ENCODE measurements at regions not wholly inside any gene's neighbourhood (a gene's known extent, or its start where the extent isn't known, plus 50 kb on each side); places are given as distances from the start of the nearest gene placed in this dataset.

DNA sequence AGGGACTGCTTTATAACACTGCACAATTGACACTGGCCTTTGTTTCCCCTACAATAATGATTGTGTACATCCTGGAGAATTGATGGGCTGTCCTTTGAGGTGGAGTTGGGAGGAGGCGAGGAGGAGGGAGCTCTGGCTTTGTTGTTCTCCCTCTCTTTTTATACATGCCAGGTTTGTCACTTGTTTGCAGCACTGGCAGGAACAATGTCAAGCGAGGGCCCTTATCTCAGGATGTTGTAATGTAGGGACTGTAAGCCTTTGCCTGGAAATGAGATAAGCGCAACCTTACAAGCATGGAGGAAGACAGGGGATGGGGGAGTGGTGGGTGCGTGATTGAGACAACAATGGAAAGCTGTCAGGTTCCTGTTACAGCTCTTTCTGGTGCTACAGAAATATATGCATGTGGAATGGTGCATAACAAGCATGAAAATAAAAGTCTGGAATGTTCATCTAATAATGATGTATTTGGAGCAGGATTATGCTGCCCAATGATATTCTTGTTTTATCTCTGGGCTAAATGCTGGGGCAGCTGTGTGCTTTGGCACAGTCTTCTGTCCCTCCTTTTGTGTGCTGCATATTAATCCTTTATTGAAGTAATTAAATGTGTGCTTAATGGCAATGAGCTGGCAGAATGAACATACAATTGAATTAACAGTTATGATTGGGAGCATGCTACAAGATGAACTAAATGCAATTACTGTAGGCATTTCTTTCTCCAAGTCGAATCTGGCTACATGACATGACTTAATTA lies 294.4 kb downstream of the GPAT3 start (continued):
- TF ChIP-seq FOXM1 (IDR thresholded peaks at IDR 0.05; ENCODE audit: low read depth) (no peak), FOXM1 (CRISPR knock-in tag; IDR thresholded peaks at IDR 0.05; ENCODE audit: low read depth) (no peak), MTF1 (CRISPR knock-in tag; IDR thresholded peaks at IDR 0.05; ENCODE audit: borderline replicate concordance) (no peak), RCOR1 (IDR thresholded peaks at IDR 0.05; ENCODE audit: borderline replicate concordance in 1 of 2, low read depth in 2 of 2, low read length in 2 of 2) (0 out of 4 replicates have a peak, but pooled peaks of 1 of the 2 experiments have one; percentile 49), SOX6 (IDR thresholded peaks at IDR 0.05) (peak; percentile 51; the same call in 1 of the 2 replicates), SMAD4 (CRISPR knock-in tag; conservative IDR thresholded peaks at IDR 0.05) (no peak), HDAC6 (IDR thresholded peaks at IDR 0.05; ENCODE audit: low read depth, low read length) (no peak), TFAM (CRISPR knock-in tag; conservative IDR thresholded peaks at IDR 0.05) (no peak), ESRRA (IDR thresholded peaks at IDR 0.05; ENCODE audit: borderline replicate concordance, low read depth) (no peak), HDAC8 (tag; IDR thresholded peaks at IDR 0.05) (no peak), NR2C1 (IDR thresholded peaks at IDR 0.05) (no peak), NR2C1 (tag; IDR thresholded peaks at IDR 0.05) (no peak), ZNF609 (CRISPR knock-in tag; IDR thresholded peaks at IDR 0.05; ENCODE audit: borderline replicate concordance) (no peak), TRIM24 (IDR thresholded peaks at IDR 0.05) (peak; percentile 15 to 56; a peak in 1 of 4 replicates), SP2 (IDR thresholded peaks at IDR 0.05; ENCODE audit: extremely low read depth, low read depth, low read length, poor library complexity, severe bottlenecking) (no peak), FOSL1 (tag; conservative IDR thresholded peaks at IDR 0.05) (peak; percentile 34; the same call in 1 of the 2 replicates)
- TF ChIP-seq, protein P1, sequence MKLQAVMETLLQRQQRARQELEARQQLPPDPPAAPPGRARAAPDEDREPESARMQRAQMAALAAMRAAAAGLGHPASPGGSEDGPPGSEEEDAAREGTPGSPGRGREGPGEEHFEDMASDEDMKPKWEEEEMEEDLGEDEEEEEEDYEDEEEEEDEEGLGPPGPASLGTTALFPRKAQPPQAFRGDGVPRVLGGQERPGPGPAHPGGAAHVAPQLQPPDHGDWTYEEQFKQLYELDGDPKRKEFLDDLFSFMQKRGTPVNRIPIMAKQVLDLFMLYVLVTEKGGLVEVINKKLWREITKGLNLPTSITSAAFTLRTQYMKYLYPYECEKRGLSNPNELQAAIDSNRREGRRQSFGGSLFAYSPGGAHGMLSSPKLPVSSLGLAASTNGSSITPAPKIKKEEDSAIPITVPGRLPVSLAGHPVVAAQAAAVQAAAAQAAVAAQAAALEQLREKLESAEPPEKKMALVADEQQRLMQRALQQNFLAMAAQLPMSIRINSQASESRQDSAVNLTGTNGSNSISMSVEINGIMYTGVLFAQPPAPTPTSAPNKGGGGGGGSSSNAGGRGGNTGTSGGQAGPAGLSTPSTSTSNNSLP (IDR thresholded peaks at IDR 0.05; ENCODE audit: borderline replicate concordance, low read depth, low read length): no peak
- TF ChIP-seq, protein P2, sequence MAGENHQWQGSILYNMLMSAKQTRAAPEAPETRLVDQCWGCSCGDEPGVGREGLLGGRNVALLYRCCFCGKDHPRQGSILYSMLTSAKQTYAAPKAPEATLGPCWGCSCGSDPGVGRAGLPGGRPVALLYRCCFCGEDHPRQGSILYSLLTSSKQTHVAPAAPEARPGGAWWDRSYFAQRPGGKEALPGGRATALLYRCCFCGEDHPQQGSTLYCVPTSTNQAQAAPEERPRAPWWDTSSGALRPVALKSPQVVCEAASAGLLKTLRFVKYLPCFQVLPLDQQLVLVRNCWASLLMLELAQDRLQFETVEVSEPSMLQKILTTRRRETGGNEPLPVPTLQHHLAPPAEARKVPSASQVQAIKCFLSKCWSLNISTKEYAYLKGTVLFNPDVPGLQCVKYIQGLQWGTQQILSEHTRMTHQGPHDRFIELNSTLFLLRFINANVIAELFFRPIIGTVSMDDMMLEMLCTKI (IDR thresholded peaks at IDR 0.05; ENCODE audit: partially characterized antibody): no peak

Measured in K562 (cell line).